Tibial artery (tissue), 4 donors: ENCODE measurements at regions not wholly inside any gene's neighbourhood (a gene's known extent, or its start where the extent isn't known, plus 50 kb on each side); places are given as distances from the start of the nearest gene placed in this dataset.

ENCODE experiments used
- DNase-seq, 2 donors: peaks; one replicate each; pipeline ENCODE4 v3.0.0-alpha.2; 2019
- H3K27ac ChIP-seq, 2 donors: fragments of 200-600 bp; sonication (generic) in 1 of 2; 1 replicate in 1 of 2; 2 replicates in 1 of 2; pipeline ENCODE4 v1.5.1; 2018 to 2019; ENCODE audit warnings: mild to moderate bottlenecking in 1 of 2
- H3K27me3 ChIP-seq, 2 donors: fragments of 200-600 bp; sonication (generic) in 1 of 2; one replicate each; pipeline versions ENCODE4 v1.5.1 to v1.6.0; 2016 to 2019
- H3K36me3 ChIP-seq, 3 donors: fragments of 200-600 bp; sonication (generic) in 2 of 3; one replicate each; pipeline ENCODE4 v1.5.1; 2016 to 2019; ENCODE audit warnings: mild to moderate bottlenecking in 2 of 3
- H3K4me1 ChIP-seq, 4 donors: fragments of 200-600 bp; sonication (generic) in 2 of 4; 1 replicate in 3 of 4; 2 replicates in 1 of 4; pipeline ENCODE4 v1.5.1; 2016 to 2019
- H3K4me3 ChIP-seq, 2 donors: fragments of 200-600 bp; sonication (generic) in 1 of 2; 1 replicate in 1 of 2; 2 replicates in 1 of 2; pipeline ENCODE4 v1.5.1; 2018 to 2019; ENCODE audit warnings: mild to moderate bottlenecking in 2 of 2
- H3K9me3 ChIP-seq, 3 donors: fragments of 200-600 bp; sonication (generic) in 1 of 3; one replicate each; pipeline ENCODE4 v1.5.1; 2016 to 2019
- CTCF ChIP-seq, 2 experiments: fragments of 200-600 bp in 1 of 2; fragments of 450-650 bp in 1 of 2; IDR thresholded peaks; one replicate each; pipeline ENCODE4 v1.5.1; 2017 to 2019; ENCODE audit warnings: antibody characterized with exemption in 2 of 2, mild to moderate bottlenecking in 1 of 2, moderate library complexity in 1 of 2
- intact Hi-C: fragments of 100-400 bp; cut with DNase I; formaldehyde crosslinking; loops from one replicate; pipeline ENCODE4 v1.15.0; 2023; ENCODE audit warnings: low total_unique reads

GRCh38 chr6:50214937-50215336 lies 165.2 kb upstream of the DEFB112 start:
- H3K4me3 ChIP-seq = no peak overlapping the region
- DNase-seq = no peak

GRCh38 chr6:50217841-50218240 lies 168.1 kb upstream of the DEFB112 start:
- no peak for DNase-seq
- no peaks in the 10 kb centered on the region for H3K9me3 ChIP-seq
- H3K4me3 ChIP-seq = no peak overlapping the region
- H3K27ac ChIP-seq = no peak overlapping the region
- intact Hi-C loops = no loop called here
- TF ChIP-seq CTCF (IDR thresholded peaks at IDR 0.05) = no peak
- H3K27me3 ChIP-seq = no peaks in the 10 kb centered on the region
- H3K36me3 ChIP-seq = no peaks in the 10 kb centered on the region
- H3K4me1 ChIP-seq = no peaks in the 10 kb centered on the region

More at GRCh38 chr6:50214937-50215336, 165.2 kb upstream of the DEFB112 start:
- intact Hi-C loops = no loop called here
- no peak for TF ChIP-seq CTCF (IDR thresholded peaks at IDR 0.05)
- Histone ChIP-seq H3K27ac (no peak overlapping the region), H3K36me3 (no peaks in the 10 kb centered on the region), H3K9me3 (no peaks in the 10 kb centered on the region), H3K4me1 (no peaks in the 10 kb centered on the region), H3K27me3 (no peaks in the 10 kb centered on the region)

- intact Hi-C loops = no loop called here
- no peak for DNase-seq
These were observed 186.4 kb upstream of the DEFB112 start for GRCh38 chr6:50236164-50236563.

GRCh38 chr6:50239853-50240252 lies 190.1 kb upstream of the DEFB112 start:
- no peak for DNase-seq
- Histone ChIP-seq H3K27me3 (no peaks in the 10 kb centered on the region), H3K9me3 (no peaks in the 10 kb centered on the region), H3K36me3 (no peaks in the 10 kb centered on the region), H3K4me3 (no peak overlapping the region), H3K4me1 (no peaks in the 10 kb centered on the region), H3K27ac (no peak overlapping the region)
- intact Hi-C loops = no loop called here
- no peak for TF ChIP-seq CTCF (IDR thresholded peaks at IDR 0.05)

More at GRCh38 chr6:50236164-50236563, 186.4 kb upstream of the DEFB112 start:
- H3K4me3 ChIP-seq = no peak overlapping the region
- H3K9me3 ChIP-seq = no peaks in the 10 kb centered on the region
- TF ChIP-seq CTCF (IDR thresholded peaks at IDR 0.05) = no peak
- no peaks in the 10 kb centered on the region for H3K4me1 ChIP-seq
- H3K36me3 ChIP-seq = no peaks in the 10 kb centered on the region
- H3K27ac ChIP-seq = no peak overlapping the region
- no peaks in the 10 kb centered on the region for H3K27me3 ChIP-seq

- Histone ChIP-seq H3K36me3 (no peaks in the 10 kb centered on the region), H3K27me3 (no peaks in the 10 kb centered on the region), H3K4me1 (no peaks in the 10 kb centered on the region), H3K27ac (no peak overlapping the region), H3K4me3 (no peak overlapping the region), H3K9me3 (no peaks in the 10 kb centered on the region)
- TF ChIP-seq CTCF (IDR thresholded peaks at IDR 0.05) = no peak
- intact Hi-C loops = no loop called here
- no peak for DNase-seq
These were observed 191.3 kb upstream of the DEFB112 start for GRCh38 chr6:50240986-50241385.

- Histone ChIP-seq H3K9me3 (no peaks in the 10 kb centered on the region), H3K4me1 (no peaks in the 10 kb centered on the region), H3K4me3 (no peak overlapping the region), H3K27me3 (no peaks in the 10 kb centered on the region), H3K36me3 (no peaks in the 10 kb centered on the region), H3K27ac (no peak overlapping the region)
- DNase-seq = no peak
- intact Hi-C loops = no loop called here
- no peak for TF ChIP-seq CTCF (IDR thresholded peaks at IDR 0.05)
These were observed 199.8 kb upstream of the DEFB112 start for GRCh38 chr6:50249493-50249892.
